A673 (cell line): ENCODE measurements at regions not wholly inside any gene's neighbourhood (a gene's known extent, or its start where the extent isn't known, plus 50 kb on each side); places are given as distances from the start of the nearest gene placed in this dataset.

ENCODE experiments used
- CTCF ChIP-seq: fragments of 300-800, 200-600 bp; sonication (generic); conservative IDR thresholded peaks from 2 replicates; pipeline ENCODE4 v1.5.1; 2017; ENCODE audit warnings: low read depth, mild to moderate bottlenecking, antibody characterized with exemption, low read length, moderate library complexity, mixed read lengths
- EZH2 ChIP-seq: fragments of 200-600 bp; sonication (generic); IDR thresholded peaks from 2 replicates; pipeline ENCODE4 v1.6.1; 2017; ENCODE audit warnings: borderline replicate concordance, low read depth, mild to moderate bottlenecking, mixed read lengths, antibody characterized with exemption, low read length; ENCODE audit not compliant: poor library complexity, severe bottlenecking

- TF ChIP-seq CTCF (no peak), EZH2 (no peak)
Measured at GRCh38 chr4:27360790-27361267, 500.2 kb downstream of the STIM2 start.
